ENCODE measurements at regions not wholly inside any gene's neighbourhood (a gene's known extent, or its start where the extent isn't known, plus 50 kb on each side); places are given as distances from the start of the nearest gene placed in this dataset.
"Not testable (repeated sequence)": the region's sequence is repeated elsewhere in the genome, so short reads cannot be mapped to it uniquely, and the experiment has no call there.

DNA sequence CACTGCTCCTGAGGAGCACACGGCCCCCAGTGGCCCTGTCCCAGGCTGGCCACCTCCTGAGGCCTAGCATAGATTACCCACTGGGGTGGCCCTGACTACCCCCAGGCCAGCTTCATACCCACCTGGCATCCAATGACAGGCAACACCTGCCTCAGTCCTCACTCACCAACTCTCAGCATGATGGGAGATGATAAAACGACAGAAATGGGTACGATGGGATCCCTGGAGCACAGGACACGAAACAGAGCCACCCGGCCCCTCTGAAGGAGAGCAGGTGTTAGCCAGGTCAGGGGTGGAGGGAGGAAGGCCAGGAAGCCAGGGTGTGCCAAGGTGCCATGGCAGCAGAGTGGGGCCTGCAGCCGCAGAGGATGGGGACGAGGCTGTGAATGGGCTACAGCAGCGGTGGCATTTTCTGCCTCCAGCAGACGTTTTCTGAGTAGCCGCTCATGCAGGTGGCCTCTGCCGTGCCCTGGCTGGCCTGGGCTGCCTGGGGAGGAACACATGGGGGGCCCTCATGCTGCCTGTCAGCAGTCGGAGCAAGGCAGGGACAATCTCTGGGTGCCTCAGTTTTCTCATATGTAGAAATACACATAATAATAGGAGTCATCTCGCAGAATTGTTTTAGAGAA lies 50.2 kb upstream of the FGF3 start:
- DNase-seq (ENCODE audit: low read depth): no peak

DNA sequence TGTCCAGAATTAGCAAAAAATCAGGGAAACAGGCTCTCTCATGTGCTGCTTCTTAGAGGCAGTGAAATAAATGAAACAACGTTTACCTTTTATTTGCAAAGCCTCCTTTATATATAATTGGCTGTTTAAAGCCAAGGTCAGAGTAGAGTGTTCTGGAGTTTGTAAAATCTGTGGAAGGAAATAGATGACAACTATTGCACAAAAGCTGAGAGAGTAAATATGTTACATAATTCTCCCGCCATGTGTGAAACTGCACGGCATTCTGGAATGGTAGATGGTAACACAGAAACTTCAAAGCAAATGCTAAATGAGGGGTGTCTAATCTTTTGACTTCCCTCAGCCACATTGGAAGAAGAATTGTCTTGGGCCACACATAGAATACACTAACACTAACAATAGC lies 51.5 kb upstream of the FGF3 start:
- DNase-seq (ENCODE audit: low read depth): no peak

DNA sequence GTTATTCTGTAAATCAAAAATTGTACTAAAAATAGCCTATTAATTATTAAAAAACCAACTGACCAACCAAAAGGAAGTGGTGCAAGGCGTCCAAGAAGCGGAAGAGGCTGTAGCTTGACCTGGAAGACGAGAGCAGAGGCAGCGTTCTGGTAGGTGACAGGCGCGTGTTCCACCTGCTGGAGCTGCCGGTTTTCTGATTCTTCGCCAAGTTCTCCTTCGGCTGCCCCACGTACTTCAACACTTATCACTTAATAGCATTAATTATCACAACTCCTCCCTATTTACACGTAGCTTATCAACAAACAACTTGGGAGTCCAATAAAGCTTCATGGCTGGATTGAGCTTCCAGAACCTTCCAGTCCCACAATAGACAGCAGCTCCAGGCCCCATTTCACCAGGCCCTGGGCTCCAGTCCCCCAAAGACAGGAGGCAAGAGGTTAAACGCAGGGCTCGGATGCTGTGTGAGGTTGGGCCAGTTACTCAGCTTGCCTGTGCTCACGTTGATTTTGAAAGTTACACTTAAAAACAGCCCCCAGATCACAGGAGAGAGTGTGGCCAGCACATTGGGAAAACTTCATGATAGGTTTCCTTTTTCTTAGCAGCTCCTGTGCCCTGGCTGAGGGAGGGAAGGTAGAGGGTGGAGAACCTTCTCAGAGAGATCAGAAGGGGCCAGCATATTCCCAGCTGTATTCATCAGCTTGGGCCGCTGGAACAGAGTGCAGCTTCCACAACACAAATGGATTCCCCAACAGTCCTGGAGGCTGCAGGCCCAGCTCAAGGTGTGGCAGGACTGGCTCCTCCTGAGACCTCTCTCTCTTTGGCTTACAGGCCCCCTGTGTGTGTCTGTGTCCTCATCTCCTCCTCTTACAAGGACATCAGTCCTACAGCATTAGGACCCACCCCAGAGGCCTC lies 54.2 kb upstream of the FGF3 start:
- DNase-seq (ENCODE audit: low read depth): no peak

DNA sequence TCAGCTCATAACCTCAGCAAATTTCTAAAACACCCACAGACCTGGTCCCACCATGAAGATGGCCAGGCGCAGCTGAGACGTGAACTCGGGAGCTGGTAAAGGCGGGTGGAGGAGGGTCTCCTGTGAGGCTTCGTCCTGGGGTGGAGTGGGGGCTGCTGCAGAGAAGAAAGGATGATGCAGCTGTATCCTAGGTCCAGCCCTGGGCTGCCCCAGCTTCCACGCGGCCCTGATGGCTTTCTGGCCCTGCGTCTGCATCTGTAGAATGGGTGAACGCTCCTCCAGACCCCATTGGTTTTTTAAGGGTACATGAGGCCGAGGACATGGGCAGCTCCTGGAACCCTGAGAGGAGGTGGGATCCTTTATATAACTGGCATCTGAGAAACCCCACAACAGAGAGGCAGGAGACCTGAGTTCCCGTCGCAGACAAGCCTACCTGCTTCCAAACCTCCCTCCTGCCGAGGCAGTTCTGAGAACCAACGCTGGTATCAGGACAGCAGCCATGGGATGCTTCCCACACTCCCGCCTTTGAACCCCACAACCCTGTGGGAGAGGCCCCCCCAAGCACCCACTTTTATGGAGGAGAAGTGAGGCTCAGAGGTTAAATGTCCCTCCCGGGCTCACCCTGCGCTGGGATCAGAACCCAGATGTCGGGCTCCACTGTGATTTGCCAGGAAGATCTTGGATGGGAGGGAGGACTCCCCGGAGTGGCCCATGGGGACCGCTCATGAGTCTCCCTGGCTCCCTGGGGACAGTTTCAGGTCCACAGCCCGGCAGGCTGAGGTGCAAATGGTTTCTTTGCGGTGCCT lies 55.2 kb upstream of the FGF3 start:
- no peak for DNase-seq (ENCODE audit: low read depth)

DNA sequence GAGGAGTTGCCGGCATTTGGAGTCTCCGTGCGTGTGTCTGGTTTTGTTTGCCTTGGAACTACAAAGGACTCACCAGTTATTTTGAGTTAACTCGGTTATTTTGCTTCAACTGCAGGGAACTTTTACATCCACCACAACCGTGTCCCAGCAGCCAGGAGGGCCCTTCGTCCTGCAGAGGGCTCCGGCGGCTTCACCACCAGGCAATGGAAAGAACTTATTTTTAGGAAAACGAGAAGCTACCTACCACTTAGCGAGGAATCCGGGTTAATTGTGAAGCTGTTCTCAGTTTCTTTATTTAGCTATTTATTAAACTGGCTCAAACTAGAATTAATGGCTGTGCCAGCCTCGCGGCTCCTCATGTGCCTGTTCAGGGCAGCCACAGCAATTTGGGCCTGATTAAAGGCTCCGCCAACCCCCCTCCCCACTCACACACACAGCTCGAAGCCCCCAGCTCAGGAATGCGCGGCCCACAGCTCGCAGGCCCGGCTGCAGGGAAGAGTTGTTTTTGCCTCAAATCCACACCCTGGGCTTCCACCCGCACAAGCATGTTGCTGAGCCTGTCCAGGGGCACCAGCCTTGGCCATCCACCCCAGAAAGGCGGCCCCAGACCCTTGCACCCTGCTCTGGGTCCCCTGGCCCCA lies 55.9 kb upstream of the FGF3 start:
- DNase-seq (ENCODE audit: low read depth): no peak

DNA sequence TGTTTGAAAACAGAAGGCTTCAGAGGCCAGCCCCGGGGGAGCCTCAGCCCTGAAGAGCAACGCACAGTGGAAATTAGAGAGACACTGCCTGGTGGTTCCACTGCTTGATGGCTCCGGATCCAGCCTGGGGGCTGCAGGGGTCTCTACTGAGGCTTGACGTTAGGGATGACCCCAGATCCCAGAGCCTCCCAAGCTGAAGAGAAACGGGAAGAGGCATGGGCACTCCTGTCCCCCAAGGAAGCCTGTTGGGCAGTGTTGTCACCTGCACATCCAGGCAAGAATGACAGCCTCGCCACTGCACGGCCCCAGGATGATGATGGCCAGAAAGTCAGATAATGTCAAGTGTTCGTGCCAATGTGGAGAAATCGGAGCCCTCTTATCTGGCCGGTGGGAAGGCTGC lies 56.8 kb upstream of the FGF3 start:
- no peak for DNase-seq (ENCODE audit: low read depth)

DNA sequence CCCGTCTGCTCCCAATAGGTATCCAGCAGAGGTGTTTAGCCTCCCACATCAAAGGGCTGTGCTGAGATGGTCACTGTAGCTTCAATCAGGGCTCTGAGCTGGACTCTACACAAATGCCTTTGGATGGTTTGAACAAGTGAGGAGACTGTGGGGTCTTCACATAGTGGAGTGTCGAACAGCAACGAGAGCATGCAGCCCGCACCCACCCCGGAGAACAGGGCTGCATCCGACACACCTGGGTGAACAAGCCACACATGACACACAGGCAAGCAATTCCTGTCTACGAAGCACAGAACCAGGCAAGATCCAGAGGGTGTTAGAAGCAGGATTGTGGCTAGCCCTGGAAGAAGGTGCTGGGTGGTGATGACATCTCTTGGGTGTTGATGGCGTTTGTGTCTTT lies 58.0 kb upstream of the FGF3 start:
- no peak for DNase-seq (ENCODE audit: low read depth)

DNA sequence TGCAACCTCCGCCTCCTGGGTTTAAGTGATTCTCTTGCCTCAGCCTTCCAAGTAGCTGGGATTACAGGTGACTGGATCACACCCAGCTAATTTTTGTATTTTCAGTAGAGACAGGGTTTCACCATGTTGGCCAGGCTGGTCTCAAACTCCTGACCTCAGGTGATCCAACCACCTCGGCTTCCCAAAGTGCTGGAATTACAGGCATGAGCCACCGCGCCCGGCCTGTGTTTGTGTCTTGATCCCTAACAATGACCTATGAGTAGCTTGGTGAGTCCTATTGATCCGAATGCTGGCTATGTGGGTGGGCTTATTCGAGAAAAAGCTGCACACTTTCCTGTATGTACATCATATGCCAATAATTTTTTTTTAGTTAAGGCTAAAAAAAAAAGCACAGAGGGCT lies 58.5 kb upstream of the FGF3 start:
- not testable (repeated sequence) for DNase-seq (ENCODE audit: low read depth)

DNA sequence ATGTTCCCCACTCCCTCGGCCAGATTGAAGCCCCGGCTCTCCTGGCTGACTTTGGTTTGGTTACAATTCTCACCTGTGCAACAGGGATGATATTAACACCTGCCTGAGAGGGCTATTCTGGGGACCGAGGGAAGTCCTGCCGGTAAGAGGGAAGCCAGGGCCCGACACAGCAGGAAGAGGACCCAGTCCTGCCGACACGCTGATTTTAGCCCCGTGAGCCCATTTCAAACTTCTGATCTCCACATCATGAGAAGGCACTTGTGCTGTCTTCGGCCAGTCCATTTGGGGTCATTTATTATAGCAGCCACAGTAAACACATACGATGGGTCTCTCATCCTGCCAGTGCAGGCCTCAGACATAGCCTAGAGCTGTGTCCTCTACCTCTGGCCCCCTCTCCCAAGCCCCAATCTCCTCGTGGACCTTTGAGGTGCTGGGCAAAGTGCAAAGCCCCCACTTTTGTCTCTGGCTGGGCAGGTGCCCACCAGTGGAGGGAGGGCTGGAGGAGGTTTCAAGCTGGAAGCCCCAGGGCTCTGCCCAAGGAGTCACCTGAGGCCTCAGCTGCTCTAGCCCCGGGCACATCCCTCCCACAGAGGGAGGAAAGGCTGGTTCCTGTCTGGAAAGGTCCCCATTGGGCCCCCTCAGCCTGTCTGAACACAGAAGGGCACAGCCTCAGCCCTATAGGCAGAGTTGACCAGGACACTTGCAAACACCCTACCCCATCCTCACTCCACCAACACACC lies 59.1 kb upstream of the FGF3 start:
- DNase-seq (ENCODE audit: low read depth): no peak

DNA sequence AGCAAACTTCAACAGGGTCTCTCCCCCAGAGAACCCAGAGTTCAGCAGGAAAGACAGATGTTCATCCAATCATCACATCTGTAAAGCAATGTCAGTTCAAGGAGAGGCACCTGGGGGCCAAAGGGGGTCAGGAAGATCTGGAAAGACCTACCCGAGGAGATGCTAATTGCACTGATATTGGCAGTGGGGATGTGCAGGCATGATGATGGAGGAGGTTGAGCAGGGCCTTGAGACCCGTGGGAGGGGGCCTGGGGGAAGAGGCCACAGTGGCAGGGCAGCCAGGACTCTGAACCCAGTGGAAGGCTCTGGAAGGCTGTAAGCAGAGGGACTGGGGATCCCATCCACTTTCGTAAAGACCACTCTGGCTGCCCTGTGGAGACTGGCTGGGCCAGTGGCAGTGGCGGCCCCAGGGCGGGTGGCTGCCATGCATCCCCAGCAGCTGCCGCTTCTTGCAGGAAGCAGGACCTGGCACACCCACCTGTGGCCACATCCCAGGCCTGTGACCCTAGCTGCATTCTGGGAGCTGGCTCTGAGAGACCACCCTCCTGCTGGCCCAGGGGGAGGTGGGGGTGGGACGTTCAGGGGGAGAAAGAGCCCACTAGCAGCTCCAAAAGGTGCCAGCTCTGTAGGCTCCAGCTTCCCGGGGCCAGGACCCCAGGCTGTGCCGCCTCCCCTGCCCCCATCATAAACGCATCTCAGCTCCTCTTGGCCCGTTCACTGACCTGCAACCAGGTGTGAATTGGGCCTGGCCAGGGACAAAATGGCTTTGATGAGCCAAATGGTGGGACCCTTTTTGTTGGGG lies 59.9 kb upstream of the FGF3 start:
- no peak for DNase-seq (ENCODE audit: low read depth)

DNA sequence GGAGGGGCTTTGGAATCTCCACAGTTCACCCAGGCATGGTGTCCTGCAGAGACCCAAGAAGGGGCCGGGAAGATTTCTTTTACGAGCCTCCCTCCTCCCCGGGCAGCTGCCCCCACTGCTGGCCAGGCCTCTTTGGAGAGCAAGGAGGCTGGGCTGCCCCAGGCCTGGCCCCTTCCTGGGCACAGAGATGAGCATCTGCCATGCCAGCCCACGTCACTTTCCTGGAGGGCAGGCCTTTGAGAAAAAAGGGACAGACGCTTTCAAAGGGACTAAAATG lies 60.5 kb upstream of the FGF3 start:
- no peak for DNase-seq (ENCODE audit: low read depth)

DNA sequence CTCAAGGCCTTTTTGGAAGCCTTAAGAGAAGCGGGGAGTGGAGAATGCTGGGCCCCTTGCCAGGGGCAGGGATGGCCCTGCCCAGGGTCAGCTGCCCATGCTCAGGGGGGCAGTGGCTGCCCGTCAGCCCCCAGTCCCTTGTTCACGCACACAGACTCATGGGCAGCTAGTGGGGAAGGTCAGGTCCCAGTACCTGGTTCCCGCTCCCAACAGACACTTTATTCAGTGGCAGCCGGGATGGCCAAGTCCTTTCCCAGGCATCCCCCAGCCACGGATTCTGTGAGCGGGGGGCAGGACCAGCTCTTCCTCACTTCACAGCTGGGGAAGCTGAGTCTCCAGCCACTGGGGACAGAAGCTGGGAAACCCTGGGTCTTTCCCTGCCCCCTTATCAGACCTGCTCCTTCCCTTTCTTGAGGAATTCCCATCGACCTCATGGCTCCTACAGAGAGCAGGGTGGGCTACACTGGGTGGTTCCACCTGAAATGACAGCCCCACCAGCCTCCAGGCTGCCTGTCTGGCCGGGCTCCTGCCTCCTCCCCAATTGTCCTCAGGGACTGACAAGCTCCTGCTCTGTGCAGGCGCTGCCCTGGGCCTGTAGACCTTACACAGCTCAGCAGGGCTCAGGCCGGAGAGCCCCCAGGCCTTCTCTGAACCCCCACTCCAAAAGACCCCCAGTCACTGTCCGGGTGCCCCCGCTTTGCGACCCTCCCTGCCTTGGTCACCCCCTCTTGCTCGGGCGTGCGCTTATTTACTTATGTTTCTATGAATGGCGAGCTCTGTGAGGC lies 61.0 kb upstream of the FGF3 start:
- no peak for DNase-seq (ENCODE audit: low read depth)

DNA sequence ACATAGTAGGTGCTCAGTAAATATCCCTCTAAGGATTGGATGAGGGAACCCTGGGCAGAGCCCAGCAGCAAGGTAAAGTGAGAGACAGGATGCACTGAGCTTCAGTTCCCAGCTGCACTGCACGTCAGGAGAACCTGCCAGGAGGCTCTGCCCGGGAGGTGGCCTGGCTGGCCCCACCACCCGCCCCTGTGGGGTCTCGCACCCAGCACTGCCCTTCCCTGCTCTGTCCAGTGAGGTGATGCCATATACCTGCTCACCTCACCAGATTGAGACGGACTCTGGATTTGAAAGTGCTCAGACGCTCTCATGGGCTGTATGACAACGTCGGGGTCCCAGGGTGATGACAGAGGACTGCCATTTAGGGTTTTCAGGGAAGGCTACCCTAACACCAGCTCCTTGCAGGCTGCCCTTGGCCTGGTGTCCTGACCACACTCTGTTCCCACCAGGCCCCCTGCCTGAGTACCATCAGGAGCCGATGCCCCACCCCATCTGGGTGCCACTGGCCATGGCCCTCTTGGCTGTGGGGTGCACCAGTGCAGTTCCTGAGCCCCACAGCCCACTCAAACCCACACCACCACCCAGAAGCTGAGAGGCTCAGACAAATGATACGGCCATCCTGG lies 61.7 kb upstream of the FGF3 start:
- DNase-seq (ENCODE audit: low read depth): no peak

DNA sequence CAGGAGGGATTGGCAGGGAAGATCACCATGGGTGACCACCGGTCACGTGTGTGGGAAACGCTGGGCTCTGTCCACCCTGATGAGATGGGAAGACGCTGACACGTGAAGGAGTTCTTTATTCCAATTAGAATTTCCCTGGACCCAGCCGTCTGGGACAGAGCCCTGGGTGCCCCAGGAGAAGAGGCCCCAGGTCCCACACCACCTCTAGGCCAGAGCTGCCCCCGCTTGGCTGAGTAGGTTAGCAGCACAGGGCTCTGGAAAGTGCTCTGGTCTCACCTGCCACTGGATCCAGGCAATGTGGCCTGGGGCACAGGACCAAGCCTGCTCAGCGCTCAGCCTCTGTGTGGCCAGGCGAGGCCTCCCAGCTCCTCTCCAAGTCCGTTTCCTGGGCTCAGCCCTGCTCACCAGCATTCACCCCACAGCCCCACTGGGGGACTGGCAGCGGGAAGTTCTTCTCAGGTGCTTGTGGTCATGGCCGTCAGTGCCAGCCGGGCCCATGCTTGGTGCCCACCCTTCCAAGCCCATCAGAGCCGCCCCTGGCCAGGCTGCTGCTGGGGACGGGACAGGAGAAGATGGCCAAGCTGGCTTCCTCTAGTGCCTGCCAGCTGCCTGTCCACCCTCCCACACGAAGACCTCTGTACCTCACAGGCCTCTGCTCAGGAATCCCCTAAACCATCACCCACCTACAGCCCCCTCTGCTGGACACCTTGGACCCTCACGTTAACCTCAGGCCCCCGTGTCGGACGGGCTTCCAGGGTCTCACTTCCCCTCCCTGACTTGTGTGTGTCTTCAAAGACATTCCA lies 62.5 kb upstream of the FGF3 start:
- DNase-seq (ENCODE audit: low read depth): no peak

DNA sequence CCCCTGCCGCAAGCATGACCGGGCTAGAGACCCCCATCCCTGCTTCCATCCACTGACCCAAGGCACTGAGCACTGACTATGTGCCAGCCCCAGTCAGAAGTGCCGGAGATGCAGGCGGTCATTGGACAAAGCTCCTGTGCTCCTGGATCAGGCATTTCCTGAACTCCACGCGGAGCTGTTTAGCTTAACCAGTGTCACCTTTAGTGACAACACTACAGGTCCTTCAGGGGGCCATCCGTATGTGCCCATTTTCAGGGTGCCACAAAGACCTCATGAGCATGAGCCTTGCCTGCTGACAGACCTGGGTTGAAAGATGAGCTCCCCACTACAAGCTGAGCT lies 63.0 kb upstream of the FGF3 start:
- no peak for DNase-seq (ENCODE audit: low read depth)

DNA sequence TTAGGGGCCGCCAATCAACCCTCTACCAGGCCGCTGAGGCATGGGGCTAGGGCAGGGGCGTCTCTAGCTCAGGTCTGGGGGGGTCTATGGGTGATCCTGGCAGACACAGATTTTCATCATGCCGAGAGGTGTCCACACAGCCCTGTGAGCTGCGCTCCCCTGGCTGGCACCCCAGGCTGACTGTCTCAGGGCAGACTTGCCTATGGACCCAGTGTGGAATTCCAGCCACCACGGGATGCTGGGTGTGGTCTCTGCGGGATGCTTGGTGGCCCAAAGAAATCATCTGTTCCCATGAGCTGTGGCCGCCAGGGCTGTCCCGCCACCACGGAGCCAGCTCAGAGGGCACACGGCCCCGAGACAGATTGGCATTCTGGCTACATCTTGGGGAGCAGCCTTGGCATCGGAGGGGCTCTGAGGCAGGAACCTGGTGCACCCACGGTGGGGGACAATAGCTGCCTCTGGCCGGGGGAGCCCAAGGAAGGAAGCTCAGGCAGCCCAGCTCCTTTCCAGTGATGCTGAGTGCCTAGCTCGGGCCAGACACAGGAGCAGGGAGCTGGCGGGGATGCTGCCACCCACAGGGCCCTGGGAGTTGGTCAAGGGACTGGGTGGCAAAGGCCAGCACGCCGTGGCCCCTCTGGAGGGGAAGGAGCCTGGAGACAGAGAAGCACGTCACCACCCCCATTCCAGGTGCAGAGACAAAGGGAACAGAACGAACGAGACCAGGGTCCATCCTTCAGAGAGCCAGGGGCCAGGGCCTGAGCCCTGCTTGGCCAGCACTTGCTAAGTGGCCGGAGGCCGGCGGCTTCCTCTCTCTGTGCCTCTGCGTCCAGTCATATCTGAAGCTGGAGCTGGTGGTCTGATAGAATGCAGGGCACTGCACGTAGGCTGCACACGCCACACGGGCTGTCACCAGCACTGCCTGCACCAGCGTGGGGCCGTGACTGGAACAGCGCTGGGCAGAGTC lies 64.4 kb upstream of the FGF3 start:
- no peak for DNase-seq (ENCODE audit: low read depth)

DNA sequence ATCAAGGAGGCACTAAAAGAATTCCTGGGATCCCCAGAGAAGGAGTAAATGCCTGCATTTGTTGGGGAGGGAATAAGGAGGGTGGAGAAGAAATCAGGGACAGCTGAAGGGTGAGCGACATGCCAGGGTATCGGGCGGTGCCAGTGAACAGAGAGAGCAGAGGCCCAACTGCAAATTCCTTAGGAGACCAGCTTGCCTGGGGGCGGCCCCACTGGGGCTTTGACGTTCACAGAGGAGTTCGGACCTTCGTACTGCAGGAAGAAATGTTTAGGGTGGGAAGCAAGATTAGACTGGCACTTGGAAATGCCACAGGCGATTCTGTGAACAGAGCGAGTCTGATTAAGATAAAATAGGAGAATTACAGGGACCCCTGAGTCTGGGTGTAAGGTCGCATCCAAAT lies 65.1 kb upstream of the FGF3 start:
- DNase-seq (ENCODE audit: low read depth): no peak

DNA sequence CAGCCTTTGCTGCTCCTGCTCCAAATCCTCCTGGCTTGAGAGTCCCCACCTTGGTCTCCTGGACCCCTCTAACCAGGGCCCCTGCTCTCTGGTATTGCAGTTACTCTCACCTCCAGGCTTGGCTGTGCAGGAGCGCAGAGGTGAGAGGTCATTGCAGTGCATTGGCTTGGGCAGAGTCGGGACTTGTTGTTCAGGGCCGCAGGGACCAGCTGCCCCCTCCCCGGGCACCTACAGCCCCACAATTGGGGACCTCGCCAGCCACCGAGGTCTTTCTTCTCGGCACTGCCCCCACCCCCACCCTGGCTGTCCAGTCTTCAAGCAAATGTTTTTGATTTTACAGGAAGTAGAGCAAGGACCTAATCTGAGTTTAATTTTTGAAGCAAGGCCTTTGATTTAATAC lies 65.5 kb upstream of the FGF3 start:
- no peak for DNase-seq (ENCODE audit: low read depth)
